Keratinocyte (primary cell): ENCODE measurements at regions not wholly inside any gene's neighbourhood (a gene's known extent, or its start where the extent isn't known, plus 50 kb on each side); places are given as distances from the start of the nearest gene placed in this dataset.
A peak's percentile ranks its signal among the peaks of the same experiment; 100 is the strongest.

Experiments
- DNase-seq: peaks from one replicate; pipeline ENCODE4 v3.0.0-alpha.2; 2011; ENCODE audit warnings: low read depth, missing footprints, low spot score
- FAIRE-seq: peaks from 2 replicates; lab custom pipeline; 2011; peaks lifted over from hg19 to GRCh38; lab: Jason Lieb, UNC
- H2AFZ ChIP-seq: 2 replicates; pipeline ENCODE4 v1.6.0; 2012; ENCODE audit warnings: low read length, control low read depth, inconsistent platforms; ENCODE audit not compliant: control insufficient read depth
- H3K27ac ChIP-seq: 2 replicates; pipeline ENCODE4 v1.5.1; 2011; ENCODE audit warnings: low read length; ENCODE audit not compliant: control insufficient read depth, insufficient read depth
- H3K27me3 ChIP-seq: 3 replicates; pipeline ENCODE4 v1.6.0; 2011; ENCODE audit warnings: low read length; ENCODE audit not compliant: control insufficient read depth, insufficient read depth; ENCODE audit errors: extremely low read depth
- H3K36me3 ChIP-seq, 2 experiments: 2 replicates in 1 of 2; 3 replicates in 1 of 2; pipeline ENCODE4 v1.5.1; 2011; ENCODE audit warnings: low read length in 2 of 2, mild to moderate bottlenecking in 1 of 2; ENCODE audit not compliant: control insufficient read depth in 2 of 2, insufficient read depth in 2 of 2; ENCODE audit errors: extremely low read depth in 1 of 2
- H3K4me1 ChIP-seq: 3 replicates; pipeline ENCODE4 v1.5.1; 2011; ENCODE audit warnings: low read length; ENCODE audit not compliant: control insufficient read depth, insufficient read depth; ENCODE audit errors: extremely low read depth
- H3K4me2 ChIP-seq: 3 replicates; pipeline ENCODE4 v1.6.0; 2011; ENCODE audit warnings: low read depth, low read length; ENCODE audit not compliant: control insufficient read depth, insufficient read depth; ENCODE audit errors: extremely low read depth
- H3K4me3 ChIP-seq, 3 experiments: fragments of 200-600 bp in 1 of 3; sonication (generic) in 1 of 3; 2 replicates in 2 of 3; 3 replicates in 1 of 3; pipeline ENCODE4 v1.5.1; 2011 to 2016; ENCODE audit warnings: low read length in 3 of 3, mild to moderate bottlenecking in 3 of 3, control low read depth in 2 of 3, inconsistent platforms in 1 of 3, low read depth in 1 of 3, mixed read lengths in 1 of 3, mixed run types in 1 of 3, moderate library complexity in 1 of 3; ENCODE audit not compliant: control insufficient read depth in 2 of 3, insufficient read depth in 2 of 3; ENCODE audit errors: extremely low read depth in 1 of 3
- H3K79me2 ChIP-seq: 2 replicates; pipeline ENCODE4 v1.6.0; 2012; ENCODE audit warnings: low read length; ENCODE audit not compliant: control insufficient read depth, insufficient read depth
- H3K9ac ChIP-seq: 3 replicates; pipeline ENCODE4 v1.6.0; 2011; ENCODE audit warnings: low read length; ENCODE audit not compliant: control insufficient read depth, insufficient read depth; ENCODE audit errors: extremely low read depth
- H3K9me1 ChIP-seq: 3 replicates; pipeline ENCODE4 v1.6.0; 2011; ENCODE audit warnings: low read length; ENCODE audit not compliant: control insufficient read depth, insufficient read depth; ENCODE audit errors: extremely low read depth
- H3K9me3 ChIP-seq: 2 replicates; pipeline ENCODE4 v1.5.1; 2012; ENCODE audit warnings: low read depth, low read length; ENCODE audit not compliant: control insufficient read depth
- H4K20me1 ChIP-seq: 3 replicates; pipeline ENCODE4 v1.6.0; 2011; ENCODE audit warnings: low read length; ENCODE audit not compliant: control insufficient read depth, insufficient read depth; ENCODE audit errors: extremely low read depth
- CTCF ChIP-seq, 3 experiments: IDR thresholded peaks in 1 of 3; conservative IDR thresholded peaks in 1 of 3; optimal IDR thresholded peaks in 1 of 3; 2 replicates in 2 of 3; 3 replicates in 1 of 3; pipeline versions ENCODE3 to v1.5.1; 2011; ENCODE audit warnings: low read length in 3 of 3, mild to moderate bottlenecking in 3 of 3, moderate library complexity in 2 of 3, control low read depth in 1 of 3, inconsistent platforms in 1 of 3; ENCODE audit not compliant: insufficient read depth in 2 of 3; ENCODE audit errors: extremely low read depth in 1 of 3
- EZH2 ChIP-seq: IDR thresholded peaks from one replicate; pipeline ENCODE4 v1.6.1; 2012; ENCODE audit warnings: inconsistent platforms, mild to moderate bottlenecking, low read length, moderate library complexity
- dilution Hi-C: fragments of 300-500 bp; cut with MboI; formaldehyde crosslinking; loops from one replicate; pipeline ENCODE4 v1.7.0; 2020; ENCODE audit warnings: low sequenced_read_pairs; ENCODE audit not compliant: extremely low pct_ligation_motif_present

- Histone ChIP-seq H3K4me1 (no peaks in the 10 kb centered on the region), H4K20me1 (no peaks in the 10 kb centered on the region), H3K36me3 (no peaks in the 10 kb centered on the region), H3K4me3 (no peak overlapping the region), H3K4me2 (no peak overlapping the region), H3K9me1 (no peaks in the 10 kb centered on the region), H3K9me3 (peaks cover 2% of the 10 kb centered on the region), H3K27ac (no peak overlapping the region), H3K9ac (no peak overlapping the region), H3K79me2 (no peaks in the 10 kb centered on the region), H3K27me3 (no peaks in the 10 kb centered on the region), H2AFZ (no peak overlapping the region)
- TF ChIP-seq EZH2 = no peak
- no peak for TF ChIP-seq CTCF (optimal IDR thresholded peaks at IDR 0.05 in 1 of 3, IDR thresholded peaks at IDR 0.05 in 1 of 3, conservative IDR thresholded peaks at IDR 0.05 in 1 of 3; ENCODE audit: extremely low read depth in 1 of 3, insufficient read depth in 2 of 3, low read length in 3 of 3)
- FAIRE-seq (no peak), DNase-seq (no peak)
- dilution Hi-C loops = no loop called here
These were observed 59.1 kb downstream of the NOG start for GRCh38 chr17:56652628-56653027.

DNA sequence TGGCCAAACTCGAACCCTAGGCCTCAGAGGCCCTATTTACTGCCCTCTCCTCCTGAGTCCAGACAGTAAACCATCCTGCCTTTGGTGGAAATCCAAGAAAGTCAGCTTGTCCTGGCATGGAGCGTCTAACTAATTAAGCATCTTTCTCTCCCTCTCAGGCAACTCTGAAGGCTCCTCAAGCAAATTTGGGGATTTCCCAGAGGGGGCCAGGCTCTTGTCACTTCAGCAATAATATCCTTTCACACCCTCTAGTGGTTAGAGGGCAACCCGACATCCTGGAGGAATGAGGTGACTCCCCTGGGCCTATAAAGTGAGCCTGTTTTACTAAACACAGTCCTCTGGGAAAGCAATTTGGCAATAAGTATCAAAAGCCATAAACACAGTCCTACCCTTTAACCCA is 60.4 kb downstream of the NOG start:
- peaks cover 2% of the 10 kb centered on the region for H3K9me3 ChIP-seq
- no peaks in the 10 kb centered on the region for H3K79me2 ChIP-seq
- H4K20me1 ChIP-seq = no peaks in the 10 kb centered on the region
- dilution Hi-C loops = no loop called here
- H3K27ac ChIP-seq = no peak overlapping the region
- FAIRE-seq (no peak), DNase-seq (peak; percentile 25)
- H3K9me1 ChIP-seq = no peaks in the 10 kb centered on the region
- no peaks in the 10 kb centered on the region for H3K27me3 ChIP-seq
- H2AFZ ChIP-seq = no peak overlapping the region
- H3K4me2 ChIP-seq = no peak overlapping the region
- no peak overlapping the region for H3K9ac ChIP-seq
- TF ChIP-seq CTCF (optimal IDR thresholded peaks at IDR 0.05 in 1 of 3, IDR thresholded peaks at IDR 0.05 in 1 of 3, conservative IDR thresholded peaks at IDR 0.05 in 1 of 3; ENCODE audit: extremely low read depth in 1 of 3, insufficient read depth in 2 of 3, low read length in 3 of 3) = peak; percentile 64 to 71 (median 65)
- TF ChIP-seq EZH2 = no peak
- H3K4me1 ChIP-seq = no peaks in the 10 kb centered on the region
- H3K4me3 ChIP-seq = no peak overlapping the region
- no peaks in the 10 kb centered on the region for H3K36me3 ChIP-seq
